GM20000 (cell line): ENCODE measurements at regions not wholly inside any gene's neighbourhood (a gene's known extent, or its start where the extent isn't known, plus 50 kb on each side); places are given as distances from the start of the nearest gene placed in this dataset.

Experiments used
- DNase-seq: peaks from one replicate; pipeline ENCODE4 v3.0.0; 2012; ENCODE audit warnings: low spot score
- TF ChIP-seq, protein P1 (sequence below): IDR thresholded peaks from 2 replicates; pipeline ENCODE4 v1.5.1; 2012; ENCODE audit warnings: mild to moderate bottlenecking, control low read depth; ENCODE audit errors: extremely low read depth, missing control alignments

DNA sequence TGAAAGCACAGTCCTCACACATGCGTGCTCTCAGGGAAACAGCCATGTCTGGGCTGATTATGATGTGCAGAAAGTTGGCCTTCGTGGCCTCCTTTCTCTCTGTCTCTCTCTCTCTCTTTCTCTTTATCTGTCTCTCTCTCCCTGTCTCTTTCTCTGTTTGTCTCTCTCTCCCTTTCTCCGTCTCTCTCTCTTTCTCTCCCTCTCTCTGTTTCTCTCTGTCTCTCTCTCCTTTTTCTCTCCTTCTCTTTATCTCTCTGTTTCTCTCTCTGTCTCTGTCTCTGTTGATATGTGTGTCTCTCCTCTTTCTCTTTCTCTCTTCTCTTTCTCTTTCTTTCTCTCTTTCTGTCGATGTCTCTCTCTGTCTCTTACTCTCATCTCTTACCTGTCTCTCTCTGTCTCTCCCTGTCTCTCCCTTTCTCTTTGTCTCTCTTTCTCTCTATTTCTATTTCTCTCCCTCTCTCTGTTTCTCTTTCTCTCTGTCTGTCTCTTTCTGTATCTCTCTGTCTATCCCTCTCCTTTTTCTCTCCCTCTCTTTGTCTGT is 105.4 kb upstream of the MPP7 start:
- TF ChIP-seq, protein P1, sequence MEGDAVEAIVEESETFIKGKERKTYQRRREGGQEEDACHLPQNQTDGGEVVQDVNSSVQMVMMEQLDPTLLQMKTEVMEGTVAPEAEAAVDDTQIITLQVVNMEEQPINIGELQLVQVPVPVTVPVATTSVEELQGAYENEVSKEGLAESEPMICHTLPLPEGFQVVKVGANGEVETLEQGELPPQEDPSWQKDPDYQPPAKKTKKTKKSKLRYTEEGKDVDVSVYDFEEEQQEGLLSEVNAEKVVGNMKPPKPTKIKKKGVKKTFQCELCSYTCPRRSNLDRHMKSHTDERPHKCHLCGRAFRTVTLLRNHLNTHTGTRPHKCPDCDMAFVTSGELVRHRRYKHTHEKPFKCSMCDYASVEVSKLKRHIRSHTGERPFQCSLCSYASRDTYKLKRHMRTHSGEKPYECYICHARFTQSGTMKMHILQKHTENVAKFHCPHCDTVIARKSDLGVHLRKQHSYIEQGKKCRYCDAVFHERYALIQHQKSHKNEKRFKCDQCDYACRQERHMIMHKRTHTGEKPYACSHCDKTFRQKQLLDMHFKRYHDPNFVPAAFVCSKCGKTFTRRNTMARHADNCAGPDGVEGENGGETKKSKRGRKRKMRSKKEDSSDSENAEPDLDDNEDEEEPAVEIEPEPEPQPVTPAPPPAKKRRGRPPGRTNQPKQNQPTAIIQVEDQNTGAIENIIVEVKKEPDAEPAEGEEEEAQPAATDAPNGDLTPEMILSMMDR = no peak
- DNase-seq = no peak

DNA sequence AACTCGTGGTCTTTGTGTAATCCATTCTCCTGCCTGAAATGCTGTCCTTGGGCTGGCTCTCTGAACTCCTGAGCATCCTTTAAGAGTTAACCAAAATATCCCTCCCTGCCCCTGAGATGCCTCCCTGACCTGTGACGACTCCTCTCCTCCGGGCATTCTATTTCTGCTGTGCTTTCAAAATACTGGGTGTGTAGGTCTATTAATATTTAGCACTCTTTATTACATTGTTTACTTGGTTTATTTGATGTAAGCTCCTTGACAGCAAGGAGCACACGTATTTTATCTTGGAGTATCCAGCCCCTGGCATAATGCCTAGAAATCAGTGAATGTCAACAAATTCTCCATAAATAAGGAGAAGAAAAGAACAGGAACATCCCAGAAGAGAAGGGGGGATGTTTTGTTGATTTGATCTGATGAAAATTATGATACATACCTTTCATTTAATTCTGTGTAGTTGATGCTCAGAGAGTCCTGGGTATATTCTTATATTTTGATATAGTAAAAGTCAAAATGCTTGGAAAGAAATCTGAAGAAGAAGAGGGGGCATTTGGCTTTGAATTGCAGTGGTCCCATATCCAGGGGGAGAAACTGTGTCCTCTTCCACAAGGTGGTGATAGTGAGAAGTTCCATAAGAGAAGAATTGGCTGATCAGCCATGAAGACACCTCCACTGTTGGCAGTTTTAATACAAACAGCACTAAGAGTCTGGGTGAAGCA is 107.7 kb upstream of the MPP7 start:
- no peak for DNase-seq
- TF ChIP-seq, protein P1 = no peak

DNA sequence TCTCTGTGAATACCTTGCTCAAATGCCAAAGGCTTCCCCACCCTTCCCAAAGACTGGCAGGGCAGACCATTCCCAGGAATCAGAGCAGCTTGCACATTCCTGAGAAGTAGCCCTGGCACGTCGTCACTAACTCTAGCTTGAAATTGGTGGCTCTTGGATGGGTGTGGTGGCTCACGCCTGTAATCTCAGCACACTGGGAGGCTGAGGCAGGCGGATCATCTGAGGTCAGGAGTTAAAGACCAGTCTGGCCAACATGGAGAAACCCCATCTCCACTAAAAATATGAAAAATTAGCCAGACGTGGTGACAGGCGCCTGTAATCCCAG is 108.2 kb upstream of the MPP7 start:
- no peak for DNase-seq
- TF ChIP-seq, protein P1 = no peak

DNA sequence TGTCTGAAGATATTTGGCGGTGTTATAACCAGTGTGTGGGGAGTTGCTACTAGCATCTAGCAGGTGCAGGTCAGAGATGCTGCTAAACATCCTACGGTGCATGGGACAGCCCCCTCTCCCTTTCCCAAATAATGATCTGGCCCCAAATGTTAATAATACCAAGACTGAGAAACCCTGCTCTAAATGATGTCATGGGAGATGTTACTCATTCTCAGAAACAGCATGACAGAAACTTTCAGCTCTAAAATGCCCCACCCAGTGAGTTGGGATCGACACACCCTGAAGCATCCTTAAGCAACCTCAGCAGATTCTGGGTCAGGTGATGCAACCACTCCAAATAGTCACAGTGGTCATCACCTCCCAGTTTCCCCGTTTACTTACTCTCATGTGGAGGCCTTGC is 108.8 kb upstream of the MPP7 start:
- DNase-seq = peak; percentile 12
- TF ChIP-seq, protein P1 = no peak

DNA sequence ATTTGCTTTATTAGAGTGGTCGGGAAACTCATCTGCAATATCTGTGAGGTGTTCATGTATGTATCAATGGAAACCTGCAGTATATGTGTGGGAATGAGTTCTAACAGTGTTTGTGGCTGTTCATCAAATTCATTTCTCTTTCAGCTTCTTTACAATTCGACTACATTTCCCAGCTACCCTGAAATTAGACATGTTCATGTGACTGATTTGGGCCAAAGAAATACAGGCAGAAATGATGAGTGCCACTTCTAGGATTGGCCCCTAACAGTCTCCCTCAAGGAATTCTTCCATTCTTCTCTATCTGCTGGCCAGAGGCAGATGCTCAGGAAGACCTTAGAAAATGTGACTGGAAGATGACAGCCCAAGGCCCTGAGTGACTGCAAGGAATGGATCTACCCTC is 114.8 kb upstream of the WAC start:
- no peak for DNase-seq
- TF ChIP-seq, protein P1 = no peak

DNA sequence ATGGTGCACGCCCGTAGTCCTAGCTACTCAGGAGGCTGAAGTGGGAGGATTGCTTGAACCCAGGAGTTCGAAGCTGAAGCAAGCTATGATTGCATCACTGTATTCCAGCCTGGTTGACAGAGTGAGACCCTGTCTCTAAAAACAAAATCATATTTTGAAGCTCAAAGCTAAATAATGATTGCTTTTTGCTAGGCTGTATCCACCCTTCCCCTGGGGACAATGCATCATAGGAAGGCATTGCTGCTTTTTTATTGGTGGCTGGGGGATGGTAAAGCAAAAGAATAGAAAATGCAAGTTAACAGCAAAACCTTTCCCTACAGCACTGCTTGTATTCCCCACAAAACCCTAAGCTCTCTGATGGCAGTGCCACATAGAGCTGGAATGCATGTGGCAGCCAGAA is 107.5 kb upstream of the WAC start:
- TF ChIP-seq, protein P1 = no peak

DNA sequence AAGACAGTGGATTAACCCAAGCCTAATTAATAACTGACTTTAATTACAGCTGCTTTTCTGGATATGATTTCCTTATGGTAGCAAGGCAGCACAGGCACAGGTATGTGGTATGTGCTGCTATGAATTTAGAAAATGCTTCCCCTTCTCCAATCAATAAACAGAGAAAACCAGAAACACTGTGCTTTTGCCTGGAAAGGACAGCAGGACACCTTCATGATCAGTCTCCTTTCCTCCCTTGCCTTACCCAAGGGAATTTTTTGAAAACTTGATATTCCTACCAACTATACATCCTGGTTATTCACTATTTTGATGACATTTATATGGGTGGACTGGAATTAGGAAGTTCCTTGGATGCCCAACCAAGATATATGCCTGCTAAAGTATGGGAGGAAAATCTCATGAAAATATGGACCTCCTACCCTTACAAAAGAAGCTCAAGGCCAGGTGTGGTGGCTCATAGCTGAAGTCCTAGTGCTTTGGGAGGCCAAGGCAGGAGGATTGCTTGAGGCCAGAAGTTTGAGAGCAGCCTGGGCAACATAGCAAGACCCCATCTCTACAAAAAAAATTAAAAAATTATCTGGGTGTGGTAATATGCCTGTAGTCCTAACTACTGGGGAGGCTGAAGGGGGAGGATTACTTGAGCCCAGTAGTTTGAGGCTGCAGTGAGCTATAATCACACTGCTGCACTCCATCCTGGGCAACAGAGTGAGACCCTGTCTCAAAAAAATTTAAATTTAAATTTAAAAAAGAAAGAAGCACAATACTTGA is 106.3 kb upstream of the WAC start:
- TF ChIP-seq, protein P1 = no peak
- DNase-seq = no peak

More for the DNA sequence above, 107.5 kb upstream of the WAC start:
- DNase-seq = no peak
